HFFc6 (cell line): ENCODE measurements at regions not wholly inside any gene's neighbourhood (a gene's known extent, or its start where the extent isn't known, plus 50 kb on each side); places are given as distances from the start of the nearest gene placed in this dataset.

ENCODE experiments used
- DNase-seq: peaks from one replicate; pipeline ENCODE4 v3.0.0-alpha.2; 2018
- H3K27ac Mint-ChIP-seq: 2 replicates; pipeline ENCODE4 v1.8.0; 2020; ENCODE audit warnings: mild to moderate bottlenecking, mixed read lengths
- H3K27me3 Mint-ChIP-seq: 2 replicates; pipeline ENCODE4 v1.8.0; 2021; ENCODE audit warnings: mild to moderate bottlenecking, moderate library complexity, mixed read lengths; ENCODE audit not compliant: insufficient read depth
- H3K36me3 Mint-ChIP-seq: 2 replicates; pipeline ENCODE4 v1.8.0; 2021; ENCODE audit warnings: low read depth, mixed read lengths
- H3K4me1 Mint-ChIP-seq: 2 replicates; pipeline ENCODE4 v1.8.0; 2020; ENCODE audit warnings: low read depth, mixed read lengths
- H3K4me3 Mint-ChIP-seq: 2 replicates; pipeline ENCODE4 v1.8.0; 2020; ENCODE audit warnings: mild to moderate bottlenecking, moderate library complexity, mixed read lengths
- H3K9me3 Mint-ChIP-seq: 2 replicates; pipeline ENCODE4 v1.8.0; 2020; ENCODE audit warnings: mild to moderate bottlenecking, mixed read lengths
- CTCF ChIP-seq: fragments of 200-600 bp; sonication (generic); IDR thresholded peaks from 2 replicates; pipeline ENCODE4 v1.5.0; 2021; ENCODE audit warnings: antibody characterized with exemption, mild to moderate bottlenecking

GRCh38 chr13:109565877-109566276 lies 220.5 kb downstream of the IRS2 start:
- H3K27me3 Mint-ChIP-seq, result peaks cover 7% of the 10 kb centered on the region
- no peak overlapping the region for H3K27ac Mint-ChIP-seq
- H3K36me3 Mint-ChIP-seq, result no peaks in the 10 kb centered on the region
- TF ChIP-seq CTCF, result no peak
- H3K9me3 Mint-ChIP-seq, result no peaks in the 10 kb centered on the region
- DNase-seq, result no peak
- no peak overlapping the region for H3K4me3 Mint-ChIP-seq
- no peaks in the 10 kb centered on the region; the same call in 1 of the 2 replicates for H3K4me1 Mint-ChIP-seq

- H3K4me1 Mint-ChIP-seq, result no peaks in the 10 kb centered on the region
- no peak for TF ChIP-seq CTCF
- no peak overlapping the region for H3K4me3 Mint-ChIP-seq
- H3K27me3 Mint-ChIP-seq, result peaks cover 14% of the 10 kb centered on the region
- no peaks in the 10 kb centered on the region for H3K9me3 Mint-ChIP-seq
- H3K36me3 Mint-ChIP-seq, result no peaks in the 10 kb centered on the region
- DNase-seq, result no peak
- no peak overlapping the region for H3K27ac Mint-ChIP-seq
Measured at GRCh38 chr13:109548374-109548773, 238.0 kb downstream of the IRS2 start.

GRCh38 chr13:109547942-109548341 lies 238.4 kb downstream of the IRS2 start:
- TF ChIP-seq CTCF, result no peak
- H3K4me1 Mint-ChIP-seq, result no peaks in the 10 kb centered on the region
- no peaks in the 10 kb centered on the region for H3K9me3 Mint-ChIP-seq
- DNase-seq, result no peak
- no peak overlapping the region for H3K4me3 Mint-ChIP-seq
- peaks cover 14% of the 10 kb centered on the region for H3K27me3 Mint-ChIP-seq
- H3K27ac Mint-ChIP-seq, result no peak overlapping the region
- H3K36me3 Mint-ChIP-seq, result no peaks in the 10 kb centered on the region

- no peak overlapping the region for H3K27ac Mint-ChIP-seq
- TF ChIP-seq CTCF, result no peak
- no peak overlapping the region for H3K4me3 Mint-ChIP-seq
Measured at GRCh38 chr13:109545931-109546330, 240.5 kb downstream of the IRS2 start.

GRCh38 chr13:109541081-109541480 lies 245.3 kb downstream of the IRS2 start:
- Mint-ChIP-seq H3K27ac (no peak overlapping the region), H3K27me3 (peaks cover 14% of the 10 kb centered on the region), H3K4me3 (no peak overlapping the region), H3K9me3 (no peaks in the 10 kb centered on the region), H3K4me1 (no peaks in the 10 kb centered on the region), H3K36me3 (no peaks in the 10 kb centered on the region)
- no peak for DNase-seq
- TF ChIP-seq CTCF, result no peak

More at GRCh38 chr13:109545931-109546330, 240.5 kb downstream of the IRS2 start:
- Mint-ChIP-seq H3K27me3 (peaks cover 14% of the 10 kb centered on the region), H3K4me1 (no peaks in the 10 kb centered on the region), H3K9me3 (no peaks in the 10 kb centered on the region), H3K36me3 (no peaks in the 10 kb centered on the region)
- DNase-seq, result no peak

- no peak overlapping the region for H3K27ac Mint-ChIP-seq
- TF ChIP-seq CTCF, result no peak
- DNase-seq, result no peak
- H3K27me3 Mint-ChIP-seq, result peaks cover 8% of the 10 kb centered on the region
- no peak overlapping the region for H3K4me3 Mint-ChIP-seq
- H3K9me3 Mint-ChIP-seq, result no peaks in the 10 kb centered on the region
- H3K36me3 Mint-ChIP-seq, result no peaks in the 10 kb centered on the region; the same call in 1 of the 2 replicates
- H3K4me1 Mint-ChIP-seq, result no peaks in the 10 kb centered on the region
Measured at GRCh38 chr13:109537584-109537983, 248.8 kb downstream of the IRS2 start.
